ENCODE measurements at regions not wholly inside any gene's neighbourhood (a gene's known extent, or its start where the extent isn't known, plus 50 kb on each side); places are given as distances from the start of the nearest gene placed in this dataset.

DNA sequence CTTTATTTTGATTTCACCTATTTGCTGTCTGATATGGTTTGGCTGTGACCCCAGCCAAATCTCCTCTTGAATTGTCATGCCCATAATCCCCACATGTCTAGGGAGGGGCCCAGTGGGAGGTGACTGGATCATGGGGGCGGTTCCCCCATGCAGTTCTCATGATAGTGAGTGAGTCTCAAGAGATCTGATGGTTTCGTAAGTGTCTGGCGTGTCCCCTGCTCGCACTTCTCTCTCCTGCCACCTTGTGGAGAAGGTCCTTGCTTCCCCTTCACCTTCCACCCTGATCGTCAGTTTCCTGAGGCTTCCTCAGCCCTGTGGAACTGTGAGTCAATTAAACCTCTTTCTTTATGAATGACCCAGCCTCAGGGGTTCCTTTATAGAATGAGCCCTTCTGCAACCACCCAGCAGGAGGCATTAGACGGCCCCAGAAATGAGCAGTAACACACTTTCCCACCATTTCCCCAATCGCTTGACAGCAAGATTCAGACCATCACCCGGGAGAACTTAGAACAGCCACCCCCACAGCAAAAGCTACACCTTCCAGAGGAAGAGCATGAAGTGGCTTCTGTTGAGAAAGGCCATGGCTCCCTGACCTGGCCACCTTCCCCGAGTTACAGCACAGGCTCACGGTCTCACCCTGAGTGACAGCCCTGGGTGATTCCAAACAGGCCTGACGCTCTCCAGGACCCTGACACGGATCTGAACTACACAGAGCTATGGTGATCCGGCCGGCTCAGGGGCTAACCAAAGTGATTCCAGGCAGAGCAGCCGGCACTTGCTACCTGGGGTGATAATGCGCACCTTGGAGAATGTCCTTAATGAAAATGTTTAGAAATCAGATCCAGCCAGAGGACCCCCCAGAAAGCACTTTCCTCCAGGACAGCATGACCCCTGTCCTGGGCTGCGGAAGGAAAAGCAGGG, 131.2 kb upstream of the CDH4 start:
- ChIA-PET CTCF (no interaction called here), POLR2A (no interaction called here)
- Histone ChIP-seq H3K36me3 (ENCODE audit: insufficient read depth, low read length) (no peaks in the 10 kb centered on the region), H3K4me1 (ENCODE audit: insufficient read depth, low read length) (no peaks in the 10 kb centered on the region), H3K27ac (ENCODE audit: low read depth in 1 of 2, low read length in 2 of 2) (no peak overlapping the region), H3K27me3 (ENCODE audit: control insufficient read depth in 1 of 2, insufficient read depth in 2 of 2, low read length in 2 of 2) (peaks cover 0 to 2% of the 10 kb centered on the region in 2 experiments), H3K9me3 (ENCODE audit: control insufficient read depth in 1 of 2, insufficient read depth in 1 of 2, low read length in 2 of 2) (no peaks in the 10 kb centered on the region), H3K4me3 (ENCODE audit: low read length) (no peak overlapping the region)
- H3K27ac Mint-ChIP-seq, result no peak overlapping the region
- TF ChIP-seq, protein P1, sequence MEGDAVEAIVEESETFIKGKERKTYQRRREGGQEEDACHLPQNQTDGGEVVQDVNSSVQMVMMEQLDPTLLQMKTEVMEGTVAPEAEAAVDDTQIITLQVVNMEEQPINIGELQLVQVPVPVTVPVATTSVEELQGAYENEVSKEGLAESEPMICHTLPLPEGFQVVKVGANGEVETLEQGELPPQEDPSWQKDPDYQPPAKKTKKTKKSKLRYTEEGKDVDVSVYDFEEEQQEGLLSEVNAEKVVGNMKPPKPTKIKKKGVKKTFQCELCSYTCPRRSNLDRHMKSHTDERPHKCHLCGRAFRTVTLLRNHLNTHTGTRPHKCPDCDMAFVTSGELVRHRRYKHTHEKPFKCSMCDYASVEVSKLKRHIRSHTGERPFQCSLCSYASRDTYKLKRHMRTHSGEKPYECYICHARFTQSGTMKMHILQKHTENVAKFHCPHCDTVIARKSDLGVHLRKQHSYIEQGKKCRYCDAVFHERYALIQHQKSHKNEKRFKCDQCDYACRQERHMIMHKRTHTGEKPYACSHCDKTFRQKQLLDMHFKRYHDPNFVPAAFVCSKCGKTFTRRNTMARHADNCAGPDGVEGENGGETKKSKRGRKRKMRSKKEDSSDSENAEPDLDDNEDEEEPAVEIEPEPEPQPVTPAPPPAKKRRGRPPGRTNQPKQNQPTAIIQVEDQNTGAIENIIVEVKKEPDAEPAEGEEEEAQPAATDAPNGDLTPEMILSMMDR (IDR thresholded peaks at IDR 0.05), result peak; percentile 30
- ATAC-seq (ENCODE audit: poor library complexity) (peak; percentile 56), DNase-seq (peak in 6 of 14 experiments; percentile 6 to 58 (median 30))
- H3K36me3 Mint-ChIP-seq (ENCODE audit: low read depth), result no peaks in the 10 kb centered on the region
- no peaks in the 10 kb centered on the region for H3K9me3 Mint-ChIP-seq
- intact Hi-C loops (cut with DNase I, micrococcal nuclease), result loop anchor here (1.0 to 5.0 kb wide), 4 partner anchors 909 to 1172 kb away; no protein-coding TSS in a partner anchor
- H3K4me1 Mint-ChIP-seq (ENCODE audit: low read depth), result no peaks in the 10 kb centered on the region
- no peak overlapping the region for H3K4me3 Mint-ChIP-seq
- H3K27me3 Mint-ChIP-seq, result peaks cover 5% of the 10 kb centered on the region

DNA sequence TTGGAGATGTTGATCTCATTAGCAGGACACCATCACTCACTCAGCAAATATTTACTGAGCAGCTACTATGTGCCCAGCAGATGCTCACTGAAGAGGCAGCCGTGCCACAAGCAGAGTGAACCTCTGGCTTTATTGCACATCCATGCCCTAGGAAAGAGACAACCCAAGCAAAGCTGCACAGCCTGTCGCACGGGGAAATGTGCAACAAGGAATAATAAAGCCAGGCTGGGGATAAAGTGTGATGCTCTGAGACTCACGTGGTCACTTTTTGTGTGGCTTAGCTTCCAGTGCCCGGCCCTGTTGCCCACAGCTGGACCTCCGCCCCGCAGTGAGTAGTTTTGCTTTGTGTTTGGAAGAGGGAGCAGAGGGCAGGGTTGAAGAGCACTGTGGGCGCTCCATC, 130.4 kb upstream of the CDH4 start:
- H3K27ac ChIP-seq (ENCODE audit: low read depth in 1 of 2, low read length in 2 of 2), result no peak overlapping the region
- no peaks in the 10 kb centered on the region for H3K4me1 Mint-ChIP-seq (ENCODE audit: low read depth)
- no peaks in the 10 kb centered on the region for H3K36me3 Mint-ChIP-seq (ENCODE audit: low read depth)
- no peaks in the 10 kb centered on the region for H3K4me1 ChIP-seq (ENCODE audit: insufficient read depth, low read length)
- no peaks in the 10 kb centered on the region for H3K36me3 ChIP-seq (ENCODE audit: insufficient read depth, low read length)
- H3K27ac Mint-ChIP-seq, result no peak overlapping the region
- H3K27me3 Mint-ChIP-seq, result peaks cover 5% of the 10 kb centered on the region
- no peaks in the 10 kb centered on the region for H3K9me3 Mint-ChIP-seq
- DNase-seq (no peak), ATAC-seq (ENCODE audit: poor library complexity) (no peak)
- peaks cover 0 to 2% of the 10 kb centered on the region in 2 experiments for H3K27me3 ChIP-seq (ENCODE audit: control insufficient read depth in 1 of 2, insufficient read depth in 2 of 2, low read length in 2 of 2)
- H3K9me3 ChIP-seq (ENCODE audit: control insufficient read depth in 1 of 2, insufficient read depth in 1 of 2, low read length in 2 of 2), result no peaks in the 10 kb centered on the region
- intact Hi-C loops (cut with DNase I, micrococcal nuclease), result loop anchor here in 1 of 2 experiments (2.0 to 5.0 kb wide), 3 partner anchors 909 to 1169 kb away; no protein-coding TSS in a partner anchor
- no peak overlapping the region for H3K4me3 ChIP-seq (ENCODE audit: low read length)
- CTCF ChIA-PET, result no interaction called here
- POLR2A ChIA-PET, result no interaction called here
- H3K4me3 Mint-ChIP-seq, result no peak overlapping the region
- TF ChIP-seq, protein P1 (IDR thresholded peaks at IDR 0.05), result no peak

DNA sequence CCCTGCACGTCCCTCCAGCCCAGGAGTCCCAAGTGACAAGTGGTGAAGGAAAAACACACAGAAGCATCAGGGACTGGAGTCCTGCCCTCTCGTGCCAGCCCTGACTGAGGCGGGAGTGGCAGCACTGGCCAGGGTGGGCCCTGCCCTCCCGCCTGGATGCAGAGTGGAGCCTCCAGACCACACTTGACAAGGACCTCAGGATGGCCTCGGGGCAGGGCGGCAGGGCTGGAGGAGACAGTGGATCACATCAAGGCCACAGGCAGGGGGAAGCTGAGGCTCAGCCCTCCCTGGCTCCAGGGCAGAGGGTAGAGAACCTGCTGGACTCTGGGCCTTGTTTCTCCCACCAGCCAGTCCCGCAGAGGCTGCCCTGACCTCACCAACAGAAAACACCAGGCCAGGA, 128.8 kb upstream of the CDH4 start:
- DNase-seq (no peak), ATAC-seq (ENCODE audit: poor library complexity) (no peak)
- no peak overlapping the region for H3K27ac ChIP-seq (ENCODE audit: low read depth in 1 of 2, low read length in 2 of 2)
- H3K9me3 Mint-ChIP-seq, result no peaks in the 10 kb centered on the region
- H3K4me1 Mint-ChIP-seq (ENCODE audit: low read depth), result no peaks in the 10 kb centered on the region
- TF ChIP-seq, protein P1 (IDR thresholded peaks at IDR 0.05), result no peak
- CTCF ChIA-PET, result no interaction called here
- no peak overlapping the region for H3K4me3 Mint-ChIP-seq
- H3K36me3 ChIP-seq (ENCODE audit: insufficient read depth, low read length), result no peaks in the 10 kb centered on the region
- POLR2A ChIA-PET, result no interaction called here
- intact Hi-C loops (cut with DNase I, micrococcal nuclease), result loop anchor here in 1 of 2 experiments (5.0 kb wide), 2 partner anchors 911 to 1171 kb away; no protein-coding TSS in a partner anchor
- peaks cover 5% of the 10 kb centered on the region for H3K27me3 Mint-ChIP-seq
- H3K27ac Mint-ChIP-seq, result no peak overlapping the region
- no peaks in the 10 kb centered on the region for H3K27me3 ChIP-seq (ENCODE audit: control insufficient read depth in 1 of 2, insufficient read depth in 2 of 2, low read length in 2 of 2)
- no peaks in the 10 kb centered on the region for H3K9me3 ChIP-seq (ENCODE audit: control insufficient read depth in 1 of 2, insufficient read depth in 1 of 2, low read length in 2 of 2)
- H3K4me3 ChIP-seq (ENCODE audit: low read length), result no peak overlapping the region
- H3K4me1 ChIP-seq (ENCODE audit: insufficient read depth, low read length), result no peaks in the 10 kb centered on the region
- H3K36me3 Mint-ChIP-seq (ENCODE audit: low read depth), result no peaks in the 10 kb centered on the region

Data from CD4-positive, alpha-beta T cell (primary cell).